OCI-LY3 (cell line): ENCODE measurements at regions not wholly inside any gene's neighbourhood (a gene's known extent, or its start where the extent isn't known, plus 50 kb on each side); places are given as distances from the start of the nearest gene placed in this dataset.

ENCODE experiments used
- H2AFZ ChIP-seq: fragments of 200-600, 300-600 bp; shearing (Covaris generic); 2 replicates; pipeline ENCODE4 v1.6.0; 2014; ENCODE audit warnings: antibody characterized with exemption, low read depth, low read length
- H3K27ac ChIP-seq: fragments of 200-600, 300-600 bp; sonication (generic); 2 replicates; pipeline ENCODE4 v1.5.1; 2014; ENCODE audit warnings: mild to moderate bottlenecking, low read length, moderate library complexity, mixed read lengths
- H3K27me3 ChIP-seq: fragments of 200-600, 300-600 bp; sonication (generic); 2 replicates; pipeline ENCODE4 v1.6.1; 2014; ENCODE audit warnings: low read depth, low read length, mixed read lengths
- H3K36me3 ChIP-seq: fragments of 200-600, 300-600 bp; sonication (generic); replicated peaks from 2 replicates; pipeline ENCODE3; 2014; ENCODE audit warnings: low read depth, low read length, mixed read lengths
- H3K4me1 ChIP-seq: fragments of 300-600, 200-600 bp; sonication (generic); 2 replicates; pipeline ENCODE4 v1.6.1; 2014; ENCODE audit warnings: low read length, mixed read lengths
- H3K4me2 ChIP-seq: fragments of 200-600, 300-600 bp; sonication (generic); 2 replicates; pipeline ENCODE4 v1.6.1; 2014; ENCODE audit warnings: low read length, mixed read lengths
- H3K4me3 ChIP-seq: fragments of 300-600, 200-600 bp; sonication (generic); 2 replicates; pipeline ENCODE4 v1.5.1; 2014; ENCODE audit warnings: antibody characterized with exemption, mild to moderate bottlenecking, low read length, moderate library complexity
- H3K79me2 ChIP-seq: fragments of 300-600, 200-600 bp; shearing (Covaris generic); 2 replicates; pipeline ENCODE4 v1.6.1; 2014; ENCODE audit warnings: mild to moderate bottlenecking, low read length, mixed read lengths
- H3K9ac ChIP-seq: fragments of 300-600, 200-600 bp; shearing (Covaris generic); 2 replicates; pipeline ENCODE4 v1.6.0; 2014; ENCODE audit warnings: mild to moderate bottlenecking, low read length, moderate library complexity
- H3K9me3 ChIP-seq: fragments of 200-600, 300-600 bp; shearing (Covaris generic); 2 replicates; pipeline ENCODE4 v1.6.1; 2014; ENCODE audit warnings: low read length, mixed read lengths; ENCODE audit not compliant: insufficient read depth
- H4K20me1 ChIP-seq: fragments of 200-600, 300-600 bp; sonication (generic); 2 replicates; pipeline ENCODE4 v1.6.1; 2016; ENCODE audit warnings: low read length, mixed read lengths; ENCODE audit not compliant: insufficient read depth
- EZH2phosphoT487 ChIP-seq: fragments of 200-600 bp; shearing (Covaris generic); IDR thresholded peaks from 2 replicates; pipeline ENCODE4 v1.6.1; 2018; ENCODE audit warnings: antibody characterized with exemption, mixed run types, low read depth
- TF ChIP-seq, protein P1 (sequence below): fragments of 200-600, 300-600 bp; sonication (generic); IDR thresholded peaks from 2 replicates; pipeline ENCODE4 v1.5.1; 2014; ENCODE audit warnings: antibody characterized with exemption, low read length, low read depth

DNA sequence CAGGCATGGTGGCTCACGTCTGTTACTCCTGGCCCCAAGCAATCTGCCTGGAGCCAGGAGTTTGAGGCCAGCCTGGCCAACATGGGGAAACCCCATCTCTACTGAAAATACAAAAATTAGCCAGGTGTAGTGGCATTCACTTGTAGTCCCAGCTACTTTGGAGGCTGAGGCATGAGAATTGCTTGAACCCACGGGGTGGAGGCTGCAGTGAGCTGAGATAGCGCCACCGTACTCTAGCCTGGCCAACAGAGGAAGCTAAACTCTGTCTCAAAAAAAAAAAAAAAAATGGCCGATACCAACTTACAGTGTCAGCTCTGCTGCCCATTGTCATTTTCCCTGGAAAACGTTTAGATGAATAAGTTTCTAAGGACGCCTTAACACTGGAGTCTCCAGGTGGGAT is 489.9 kb downstream of the TFAP2A start:
- H3K4me3 ChIP-seq, result no peak overlapping the region
- no peak for TF ChIP-seq EZH2phosphoT487
- TF ChIP-seq, protein P1, sequence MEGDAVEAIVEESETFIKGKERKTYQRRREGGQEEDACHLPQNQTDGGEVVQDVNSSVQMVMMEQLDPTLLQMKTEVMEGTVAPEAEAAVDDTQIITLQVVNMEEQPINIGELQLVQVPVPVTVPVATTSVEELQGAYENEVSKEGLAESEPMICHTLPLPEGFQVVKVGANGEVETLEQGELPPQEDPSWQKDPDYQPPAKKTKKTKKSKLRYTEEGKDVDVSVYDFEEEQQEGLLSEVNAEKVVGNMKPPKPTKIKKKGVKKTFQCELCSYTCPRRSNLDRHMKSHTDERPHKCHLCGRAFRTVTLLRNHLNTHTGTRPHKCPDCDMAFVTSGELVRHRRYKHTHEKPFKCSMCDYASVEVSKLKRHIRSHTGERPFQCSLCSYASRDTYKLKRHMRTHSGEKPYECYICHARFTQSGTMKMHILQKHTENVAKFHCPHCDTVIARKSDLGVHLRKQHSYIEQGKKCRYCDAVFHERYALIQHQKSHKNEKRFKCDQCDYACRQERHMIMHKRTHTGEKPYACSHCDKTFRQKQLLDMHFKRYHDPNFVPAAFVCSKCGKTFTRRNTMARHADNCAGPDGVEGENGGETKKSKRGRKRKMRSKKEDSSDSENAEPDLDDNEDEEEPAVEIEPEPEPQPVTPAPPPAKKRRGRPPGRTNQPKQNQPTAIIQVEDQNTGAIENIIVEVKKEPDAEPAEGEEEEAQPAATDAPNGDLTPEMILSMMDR, result no peak

DNA sequence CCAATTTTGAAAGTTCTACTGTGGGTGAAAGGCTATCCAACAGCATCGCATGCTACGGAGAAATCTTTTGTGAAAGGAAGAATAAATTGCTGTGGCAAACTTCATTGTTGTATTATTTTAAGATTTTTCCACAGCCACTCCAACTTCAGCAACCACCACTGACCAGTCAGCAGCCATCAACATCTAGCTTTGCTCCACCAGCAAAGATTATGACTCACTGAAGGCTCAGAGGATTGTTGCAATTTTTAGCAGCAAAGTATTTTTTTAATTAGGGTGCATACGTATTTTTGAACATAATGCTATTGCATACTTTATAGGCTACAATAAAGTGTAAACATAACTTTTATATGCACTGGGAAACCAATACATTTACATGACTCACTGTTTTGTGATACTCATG is 493.5 kb downstream of the TFAP2A start:
- TF ChIP-seq EZH2phosphoT487, result no peak
- TF ChIP-seq, protein P1, result no peak
- H3K4me2 ChIP-seq, result no peak overlapping the region

More for the DNA sequence above, 489.9 kb downstream of the TFAP2A start:
- H3K9me3 ChIP-seq, result no peaks in the 10 kb centered on the region
- H3K27me3 ChIP-seq, result no peaks in the 10 kb centered on the region
- no peak overlapping the region for H3K27ac ChIP-seq
- H3K4me2 ChIP-seq, result no peak overlapping the region
- no peaks in the 10 kb centered on the region for H3K4me1 ChIP-seq
- H3K79me2 ChIP-seq, result no peaks in the 10 kb centered on the region
- H3K36me3 ChIP-seq, result no peaks in the 10 kb centered on the region
- H3K9ac ChIP-seq, result no peak overlapping the region
- H4K20me1 ChIP-seq, result no peaks in the 10 kb centered on the region
- no peak overlapping the region for H2AFZ ChIP-seq

DNA sequence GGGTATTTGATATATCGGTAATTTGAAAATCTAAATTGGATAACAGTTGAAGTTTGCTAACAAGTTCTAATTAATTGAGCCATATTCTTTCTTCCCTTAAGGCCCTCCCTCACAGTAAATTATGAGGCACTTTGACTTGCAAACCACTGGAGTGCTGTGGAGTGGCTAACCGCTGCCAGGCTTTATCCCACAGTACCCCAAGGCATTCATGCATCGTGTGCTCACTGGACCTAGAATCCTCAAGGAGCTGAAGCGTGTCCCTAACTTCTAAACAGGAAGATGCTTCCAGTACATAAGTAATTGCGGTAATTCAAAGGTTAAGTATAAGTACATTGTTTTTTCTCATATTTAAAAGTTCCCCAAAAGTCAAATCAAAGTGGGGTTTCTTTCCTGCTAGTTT is 499.9 kb downstream of the TFAP2A start:
- H3K9ac ChIP-seq, result no peak overlapping the region
- no peak overlapping the region for H3K4me2 ChIP-seq
- no peaks in the 10 kb centered on the region for H3K4me1 ChIP-seq
- no peak overlapping the region for H3K27ac ChIP-seq
- H3K27me3 ChIP-seq, result no peaks in the 10 kb centered on the region
- H3K4me3 ChIP-seq, result no peak overlapping the region
- H2AFZ ChIP-seq, result no peak overlapping the region
- TF ChIP-seq EZH2phosphoT487, result no peak
- TF ChIP-seq, protein P1, result no peak
- H3K36me3 ChIP-seq, result no peaks in the 10 kb centered on the region
- H3K9me3 ChIP-seq, result no peaks in the 10 kb centered on the region
- no peaks in the 10 kb centered on the region for H4K20me1 ChIP-seq
- H3K79me2 ChIP-seq, result no peaks in the 10 kb centered on the region

More for the DNA sequence above, 493.5 kb downstream of the TFAP2A start:
- H3K27ac ChIP-seq, result no peak overlapping the region
- H3K27me3 ChIP-seq, result no peaks in the 10 kb centered on the region
- no peak overlapping the region for H3K4me3 ChIP-seq
- no peaks in the 10 kb centered on the region for H4K20me1 ChIP-seq
- no peak overlapping the region for H3K9ac ChIP-seq
- no peak overlapping the region for H2AFZ ChIP-seq
- H3K36me3 ChIP-seq, result no peaks in the 10 kb centered on the region
- H3K4me1 ChIP-seq, result no peaks in the 10 kb centered on the region
- H3K9me3 ChIP-seq, result no peaks in the 10 kb centered on the region
- H3K79me2 ChIP-seq, result no peaks in the 10 kb centered on the region

DNA sequence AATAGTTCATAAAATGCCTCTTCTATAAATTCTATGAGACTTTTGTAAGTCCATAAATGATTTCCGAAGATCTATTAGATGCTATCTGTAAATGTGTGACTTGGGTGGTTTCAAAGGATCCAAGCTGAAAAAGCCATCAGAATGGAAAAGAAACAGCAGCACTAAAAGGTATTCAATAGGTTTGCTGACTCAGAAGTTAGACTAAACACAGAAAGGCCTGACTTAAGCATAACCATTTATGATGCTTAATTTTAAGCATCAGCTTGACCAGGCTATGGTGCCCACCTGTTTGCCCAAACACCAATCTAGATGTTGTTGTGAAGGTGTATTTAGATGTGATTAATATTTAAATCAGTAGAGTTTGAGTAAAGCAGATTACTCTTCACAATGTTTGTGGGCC is 513.5 kb downstream of the TFAP2A start:
- Histone ChIP-seq H3K4me2 (no peak overlapping the region), H3K9me3 (no peaks in the 10 kb centered on the region), H3K36me3 (no peaks in the 10 kb centered on the region), H2AFZ (no peak overlapping the region), H3K4me3 (no peak overlapping the region), H3K79me2 (no peaks in the 10 kb centered on the region), H3K27ac (no peak overlapping the region), H4K20me1 (no peaks in the 10 kb centered on the region), H3K4me1 (no peaks in the 10 kb centered on the region), H3K9ac (no peak overlapping the region), H3K27me3 (no peaks in the 10 kb centered on the region)
- TF ChIP-seq, protein P1, result no peak
- TF ChIP-seq EZH2phosphoT487, result no peak
